ENCODE measurements at regions not wholly inside any gene's neighbourhood (a gene's known extent, or its start where the extent isn't known, plus 50 kb on each side); places are given as distances from the start of the nearest gene placed in this dataset.
"Not testable (repeated sequence)": the region's sequence is repeated elsewhere in the genome, so short reads cannot be mapped to it uniquely, and the experiment has no call there.

- DNase-seq, result no peak
These were observed 239.1 kb upstream of the TOX3 start for GRCh38 chr16:52786091-52786490.

DNA sequence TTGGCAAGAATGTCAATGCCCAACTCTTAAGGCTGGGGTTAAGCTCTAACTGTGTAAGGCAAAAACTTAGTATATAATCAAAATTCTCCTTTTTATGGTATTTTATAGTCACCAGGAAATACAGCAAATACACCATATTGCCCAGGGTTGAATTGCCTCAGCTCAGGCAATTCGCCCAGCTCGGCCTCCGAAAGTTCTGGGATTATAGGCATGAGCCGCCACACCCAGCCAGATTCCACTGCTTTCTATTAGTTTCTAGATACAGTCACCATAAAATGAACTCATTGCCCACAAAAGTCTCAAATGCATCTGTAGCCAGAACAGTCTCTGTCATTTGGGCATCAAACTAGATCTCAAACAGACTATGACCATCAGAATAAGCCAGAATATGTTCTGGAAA is 238.7 kb upstream of the TOX3 start:
- DNase-seq, result no peak

DNA sequence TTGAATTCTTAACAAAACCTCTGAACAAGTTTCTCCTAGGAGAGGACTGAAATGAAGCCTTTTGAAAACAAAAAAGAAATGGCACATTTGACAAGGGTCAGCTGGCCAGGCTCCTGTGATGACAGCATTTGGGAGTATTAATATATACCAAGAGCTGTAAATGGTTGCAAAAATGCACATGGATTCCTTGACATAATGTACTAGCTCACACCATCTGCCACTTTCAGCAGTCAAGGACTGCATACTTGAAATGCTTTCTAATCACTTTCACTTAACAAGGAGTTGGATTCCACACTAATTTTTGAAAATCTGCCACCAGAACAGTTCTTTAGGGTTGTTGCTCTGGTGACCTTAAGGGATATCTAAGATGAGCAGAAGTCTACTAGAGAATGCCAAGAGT is 236.7 kb upstream of the TOX3 start:
- no peak for DNase-seq

GRCh38 chr16:52781005-52781630 is 234.2 kb upstream of the TOX3 start:
- DNase-seq, result no peak

GRCh38 chr16:52773026-52773425 is 226.1 kb upstream of the TOX3 start:
- DNase-seq, result peak; percentile 59

GRCh38 chr16:52770828-52771227 is 223.9 kb upstream of the TOX3 start:
- DNase-seq, result no peak

DNA sequence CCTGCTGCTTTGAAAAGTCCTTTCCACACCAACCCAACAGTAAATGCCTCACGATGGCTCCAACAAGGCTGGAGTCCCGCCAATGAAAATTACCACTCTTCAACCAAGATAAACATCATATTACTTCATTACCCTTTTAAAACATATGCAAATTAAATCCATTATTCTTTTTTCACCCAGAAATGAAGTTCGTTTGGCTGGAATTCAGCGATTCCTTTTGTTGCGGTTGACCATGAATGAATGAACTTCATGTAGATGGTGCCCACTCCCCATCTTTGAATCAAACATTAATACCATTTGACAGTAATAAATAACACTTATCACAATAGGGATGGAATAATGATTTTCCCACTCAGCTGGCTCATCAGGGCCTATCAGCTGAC is 211.5 kb upstream of the TOX3 start:
- no peak for DNase-seq

DNA sequence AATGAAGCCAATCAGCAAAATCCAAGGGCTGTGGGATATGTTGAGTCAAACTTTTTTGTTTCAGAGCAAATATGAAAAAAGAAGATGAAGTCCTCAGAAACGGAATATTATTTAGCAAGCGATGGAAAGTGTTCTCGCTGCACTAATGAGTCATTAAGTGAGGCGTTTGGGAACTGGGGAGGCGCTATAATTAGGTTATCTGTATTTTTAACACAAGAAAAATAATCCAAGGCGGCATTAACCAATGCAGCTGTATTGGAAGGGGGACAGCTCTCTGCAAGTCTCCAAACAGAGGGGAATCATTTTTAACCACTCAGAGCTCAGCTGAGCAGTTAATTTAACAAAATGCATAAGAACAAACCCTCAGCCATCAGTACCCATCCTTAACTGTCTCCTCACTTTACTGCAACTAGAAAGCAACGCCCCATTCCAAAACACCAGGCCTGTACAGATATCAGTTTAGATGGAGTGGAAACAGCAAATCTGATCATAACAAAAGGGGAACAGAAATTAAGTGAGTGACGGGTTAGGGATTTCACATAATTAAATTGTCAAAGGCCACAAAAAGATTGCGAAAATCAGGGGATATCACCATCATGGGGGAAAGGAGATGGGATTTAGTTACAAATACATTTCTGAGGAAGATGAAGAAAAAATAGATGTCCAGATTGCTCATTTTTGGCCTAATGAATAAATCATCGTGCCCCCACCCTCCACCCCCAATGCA is 211.0 kb upstream of the TOX3 start:
- DNase-seq, result no peak

GRCh38 chr16:52756812-52757517 is 210.0 kb upstream of the TOX3 start:
- DNase-seq, result no peak

DNA sequence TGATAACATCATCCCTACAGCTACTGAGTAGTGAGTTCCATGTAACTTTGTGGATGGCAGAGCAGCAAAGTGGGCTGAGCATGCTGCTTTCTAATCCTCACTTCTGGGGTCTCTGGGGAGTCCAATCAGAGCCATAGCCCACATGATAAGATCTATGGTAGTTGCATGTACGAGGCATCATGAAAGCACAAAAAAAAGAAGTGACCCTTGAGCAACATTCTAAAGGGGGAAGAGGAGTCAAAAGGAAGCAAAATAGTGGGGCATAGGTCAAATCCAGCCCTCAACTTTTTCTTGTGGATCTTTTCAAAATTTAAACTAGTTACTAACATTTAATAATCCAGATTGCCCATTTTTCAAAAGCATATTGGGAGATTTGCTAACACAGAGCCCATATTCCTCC is 208.5 kb upstream of the TOX3 start:
- no peak for DNase-seq

- no peak for DNase-seq
These were observed 204.1 kb upstream of the TOX3 start for GRCh38 chr16:52751035-52751434.

- no peak for DNase-seq
These were observed 201.8 kb upstream of the TOX3 start for GRCh38 chr16:52748741-52749140.

- no peak for DNase-seq
These were observed 200.2 kb upstream of the TOX3 start for GRCh38 chr16:52747088-52747595.

- no peak for DNase-seq
These were observed 196.8 kb upstream of the TOX3 start for GRCh38 chr16:52743707-52744106.

- no peak for DNase-seq
These were observed 195.7 kb upstream of the TOX3 start for GRCh38 chr16:52742608-52743170.

DNA sequence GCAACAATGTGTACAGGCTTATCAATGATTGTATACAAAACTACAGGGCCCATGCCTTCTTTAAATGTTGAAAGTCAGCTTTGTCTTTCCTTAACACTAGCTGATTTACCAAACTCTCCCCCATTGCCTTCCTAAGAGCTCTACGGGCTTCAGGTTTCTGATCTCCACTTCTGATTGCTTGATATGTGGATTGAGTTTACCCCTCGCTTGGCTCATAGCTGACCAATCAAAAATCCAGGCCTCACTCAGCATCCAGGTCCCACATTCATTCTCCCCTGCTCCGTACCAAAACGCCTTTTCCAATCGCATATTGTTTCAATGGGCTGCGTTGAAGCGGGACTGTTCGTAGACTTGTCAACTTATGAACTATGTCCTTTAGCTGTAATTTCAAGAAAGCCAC is 195.1 kb upstream of the TOX3 start:
- no peak for DNase-seq

GRCh38 chr16:52741351-52741750 is 194.4 kb upstream of the TOX3 start:
- no peak for DNase-seq

- DNase-seq, result no peak
These were observed 193.8 kb upstream of the TOX3 start for GRCh38 chr16:52740766-52741165.

DNA sequence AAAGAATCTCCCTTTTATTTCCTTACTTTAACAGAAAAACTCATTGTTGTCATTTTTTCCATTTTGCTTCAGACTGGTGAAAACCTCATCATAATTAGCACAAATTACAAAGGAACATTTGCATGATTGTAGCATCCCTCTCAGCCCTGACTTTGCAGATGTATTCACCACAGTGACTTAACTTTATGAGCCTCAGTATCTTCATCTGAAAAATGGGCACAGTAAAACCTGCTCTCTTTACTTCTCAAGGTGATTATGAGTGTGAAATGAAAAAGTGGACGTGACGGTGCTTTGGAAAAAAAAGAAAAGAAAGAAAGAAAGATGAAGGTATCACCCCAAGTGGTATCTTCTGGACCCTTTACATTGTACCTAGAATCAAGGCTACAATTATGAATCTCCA is 193.4 kb upstream of the TOX3 start:
- DNase-seq, result no peak

DNA sequence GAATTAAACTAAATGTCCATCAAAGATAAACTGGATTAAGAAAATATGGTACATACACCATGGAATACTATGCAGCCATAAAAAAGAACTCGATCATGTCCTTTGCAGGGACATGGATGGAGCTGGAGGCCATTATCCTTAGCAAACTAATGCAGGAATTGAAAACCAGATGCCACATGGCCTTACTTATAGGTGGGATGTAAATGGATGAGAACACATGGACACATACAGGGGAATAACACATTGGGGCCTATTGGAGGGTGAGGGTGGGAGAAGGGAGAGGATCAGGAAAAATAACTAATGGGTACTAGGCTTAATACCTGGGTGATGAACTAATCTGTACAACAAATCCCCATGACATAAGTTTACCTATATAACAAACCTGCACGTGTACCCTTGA is 192.0 kb upstream of the TOX3 start:
- not testable (repeated sequence) for DNase-seq

DNA sequence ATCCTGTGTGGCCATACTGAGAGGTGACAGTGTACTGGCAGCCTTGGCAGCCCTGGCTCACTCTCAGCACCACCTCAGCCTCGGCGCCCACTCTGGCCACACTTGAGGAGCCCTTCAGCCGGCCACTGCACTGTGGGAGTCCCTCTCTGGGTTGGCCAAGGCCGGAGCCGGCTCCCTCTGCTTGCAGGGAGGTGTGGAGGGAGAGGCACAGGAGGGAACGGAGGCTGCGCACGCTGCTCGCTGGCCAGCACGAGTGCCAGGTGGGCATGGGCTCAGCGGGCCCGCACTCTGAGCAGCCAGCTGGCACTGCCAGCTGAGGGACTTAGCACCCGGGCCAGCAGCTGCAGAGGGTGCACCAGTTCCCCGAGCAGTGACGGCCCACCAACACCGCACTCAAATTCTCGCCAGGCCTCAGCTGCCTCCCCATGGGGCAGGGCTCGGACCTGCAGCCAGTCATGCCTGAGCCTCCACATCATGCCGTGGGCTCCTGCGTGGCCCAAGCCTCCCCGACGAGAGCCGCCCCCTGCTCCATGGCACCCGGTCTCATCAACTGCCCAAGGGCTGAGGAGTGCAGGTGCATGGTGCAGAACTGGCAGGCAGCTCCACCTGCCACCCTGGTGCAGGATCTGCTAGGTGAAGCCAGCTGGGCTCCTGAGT is 184.4 kb upstream of the TOX3 start:
- no peak for DNase-seq

GRCh38 chr16:52729731-52730130 is 182.8 kb upstream of the TOX3 start:
- DNase-seq, result no peak

GRCh38 chr16:52727849-52728248 is 180.9 kb upstream of the TOX3 start:
- no peak for DNase-seq

Data from NCI-H2107 (cell line).